Testis (tissue), 2 donors: ENCODE measurements at regions not wholly inside any gene's neighbourhood (a gene's known extent, or its start where the extent isn't known, plus 50 kb on each side); places are given as distances from the start of the nearest gene placed in this dataset.

Experiments used
- POLR2A ChIP-seq: fragments of 450-650 bp; IDR thresholded peaks from one replicate; pipeline ENCODE4 v1.6.1; 2017; ENCODE audit warnings: antibody characterized with exemption, mild to moderate bottlenecking, moderate library complexity
- TF ChIP-seq, protein P1 (sequence below), 3 experiments: fragments of 450-650 bp in 2 of 3; fragments of 200-600 bp in 1 of 3; sonication (generic) in 1 of 3; IDR thresholded peaks; one replicate each; pipeline ENCODE4 v1.5.1; 2016 to 2019; ENCODE audit warnings: antibody characterized with exemption in 3 of 3, mild to moderate bottlenecking in 2 of 3, moderate library complexity in 1 of 3

DNA sequence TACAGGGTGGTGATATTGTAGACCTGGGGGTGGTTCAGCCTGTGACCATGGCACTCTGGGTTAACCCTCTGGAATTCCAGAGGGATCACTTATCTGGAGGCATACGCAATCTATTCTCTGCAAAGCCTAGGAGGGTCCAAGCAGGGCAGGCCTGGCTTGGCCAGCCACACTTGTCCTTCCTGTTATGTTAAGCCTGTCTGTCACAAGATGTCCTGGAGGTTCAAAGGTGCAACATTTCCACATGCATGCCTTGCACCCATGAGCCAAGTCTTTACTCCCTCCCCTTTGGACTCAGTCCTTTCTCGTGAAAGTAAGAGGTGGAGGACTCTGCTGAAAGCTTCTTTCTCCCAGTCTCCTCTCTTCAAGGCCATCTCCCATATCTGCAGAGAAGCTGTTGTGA is 345.1 kb downstream of the HHIPL2 start:
- TF ChIP-seq, protein P1, sequence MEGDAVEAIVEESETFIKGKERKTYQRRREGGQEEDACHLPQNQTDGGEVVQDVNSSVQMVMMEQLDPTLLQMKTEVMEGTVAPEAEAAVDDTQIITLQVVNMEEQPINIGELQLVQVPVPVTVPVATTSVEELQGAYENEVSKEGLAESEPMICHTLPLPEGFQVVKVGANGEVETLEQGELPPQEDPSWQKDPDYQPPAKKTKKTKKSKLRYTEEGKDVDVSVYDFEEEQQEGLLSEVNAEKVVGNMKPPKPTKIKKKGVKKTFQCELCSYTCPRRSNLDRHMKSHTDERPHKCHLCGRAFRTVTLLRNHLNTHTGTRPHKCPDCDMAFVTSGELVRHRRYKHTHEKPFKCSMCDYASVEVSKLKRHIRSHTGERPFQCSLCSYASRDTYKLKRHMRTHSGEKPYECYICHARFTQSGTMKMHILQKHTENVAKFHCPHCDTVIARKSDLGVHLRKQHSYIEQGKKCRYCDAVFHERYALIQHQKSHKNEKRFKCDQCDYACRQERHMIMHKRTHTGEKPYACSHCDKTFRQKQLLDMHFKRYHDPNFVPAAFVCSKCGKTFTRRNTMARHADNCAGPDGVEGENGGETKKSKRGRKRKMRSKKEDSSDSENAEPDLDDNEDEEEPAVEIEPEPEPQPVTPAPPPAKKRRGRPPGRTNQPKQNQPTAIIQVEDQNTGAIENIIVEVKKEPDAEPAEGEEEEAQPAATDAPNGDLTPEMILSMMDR (IDR thresholded peaks at IDR 0.05): no peak
- no peak for TF ChIP-seq POLR2A
